Stimulated activated memory B cell treated with anti-CD40 and anti-IgM and Interleukin-4, amounts not matched to agents 10 μg/mL and 1 μg/mL and 100 μg/mL, for 72 hours (primary cell): ENCODE measurements at regions not wholly inside any gene's neighbourhood (a gene's known extent, or its start where the extent isn't known, plus 50 kb on each side); places are given as distances from the start of the nearest gene placed in this dataset.

Experiments
- ATAC-seq: fragments of 150-1000 bp; cut with Tn5 transposase; 2 replicates; pipeline ENCODE4 v1.10.0; 2021
- H3K27ac Mint-ChIP-seq: one replicate; pipeline ENCODE4 v1.8.0; 2022; ENCODE audit warnings: mild to moderate bottlenecking, mixed read lengths
- H3K27me3 Mint-ChIP-seq: one replicate; pipeline ENCODE4 v1.8.0; 2022; ENCODE audit warnings: mixed read lengths
- H3K36me3 Mint-ChIP-seq: one replicate; pipeline ENCODE4 v1.8.0; 2022; ENCODE audit warnings: mixed read lengths
- H3K4me1 Mint-ChIP-seq: one replicate; pipeline ENCODE4 v1.8.0; 2022; ENCODE audit warnings: mixed read lengths
- H3K4me3 Mint-ChIP-seq: one replicate; pipeline ENCODE4 v1.8.0; 2022; ENCODE audit warnings: mild to moderate bottlenecking, moderate library complexity, mixed read lengths
- H3K9me3 Mint-ChIP-seq: one replicate; pipeline ENCODE4 v1.8.0; 2022; ENCODE audit warnings: mixed read lengths

DNA sequence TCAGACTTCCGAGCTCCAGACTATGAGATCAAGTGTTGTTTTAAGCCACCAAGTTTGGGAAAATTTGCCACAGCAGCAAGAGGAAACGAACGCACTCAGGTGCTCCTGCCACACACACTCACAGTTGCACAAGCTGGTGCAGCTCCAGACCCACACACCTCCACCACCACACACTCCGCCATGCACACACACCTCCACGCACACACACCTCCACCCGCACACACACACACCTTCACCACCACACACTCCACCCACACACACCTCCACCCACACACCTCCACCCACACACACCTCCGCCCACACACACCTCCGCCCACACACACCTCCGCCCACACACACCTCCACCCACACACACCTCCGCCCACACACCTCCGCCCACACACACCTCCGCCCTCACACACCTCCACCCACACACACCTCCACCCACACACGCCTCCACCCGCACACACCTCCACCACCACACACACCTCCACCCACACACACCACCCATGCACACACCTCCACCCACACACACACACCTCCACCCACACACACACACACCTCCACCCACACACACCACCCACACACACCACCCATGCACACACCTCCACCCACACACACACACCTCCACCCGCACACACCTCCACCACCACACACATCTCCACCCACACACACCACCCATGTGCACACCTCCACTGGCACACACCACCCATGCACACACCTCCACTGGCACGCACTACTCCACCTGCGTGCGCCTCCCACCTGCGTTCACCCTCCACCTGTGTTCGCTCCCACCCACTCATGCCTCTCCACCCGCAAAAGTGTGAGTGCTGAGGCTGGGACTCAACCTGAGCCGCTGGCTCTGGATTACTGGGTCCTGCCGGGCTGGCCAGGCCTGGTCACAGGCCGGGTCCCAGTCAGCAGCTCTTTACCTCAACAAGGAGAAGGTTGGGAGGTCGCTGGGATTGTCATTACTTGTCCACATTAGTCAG, 175.6 kb downstream of the BMP7 start:
- Mint-ChIP-seq H3K27ac (peak overlapping the region; percentile 64), H3K9me3 (no peaks in the 10 kb centered on the region), H3K4me1 (peaks cover 18% of the 10 kb centered on the region), H3K4me3 (peak overlapping the region; percentile 60), H3K27me3 (peaks cover 25% of the 10 kb centered on the region), H3K36me3 (no peaks in the 10 kb centered on the region)
- ATAC-seq: peak; percentile 34

DNA sequence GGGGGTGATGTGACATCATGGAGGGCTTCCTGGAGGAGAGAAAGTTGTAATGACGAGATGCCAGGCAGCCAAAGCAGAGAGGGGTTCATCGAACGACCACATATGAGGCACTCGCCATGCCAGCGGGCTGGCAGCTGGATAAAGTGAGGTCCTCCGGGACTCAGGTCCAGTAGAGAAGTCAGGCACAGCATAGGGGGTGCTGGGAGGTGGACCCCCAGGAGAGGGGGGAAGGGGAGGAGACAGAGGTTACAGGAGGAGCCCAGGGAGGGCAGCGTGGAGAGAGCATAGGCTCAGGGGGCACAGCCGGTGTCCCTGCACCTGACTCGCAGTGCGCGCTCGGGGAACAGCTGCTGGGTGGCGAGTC, 174.7 kb downstream of the BMP7 start:
- peaks cover 18% of the 10 kb centered on the region for H3K4me1 Mint-ChIP-seq
- no peak for ATAC-seq
- no peak overlapping the region for H3K4me3 Mint-ChIP-seq
- H3K27me3 Mint-ChIP-seq: peaks cover 16% of the 10 kb centered on the region
- H3K27ac Mint-ChIP-seq: no peak overlapping the region
- no peaks in the 10 kb centered on the region for H3K9me3 Mint-ChIP-seq
- H3K36me3 Mint-ChIP-seq: no peaks in the 10 kb centered on the region

GRCh38 chr20:57092112-57092899, 174.1 kb downstream of the BMP7 start:
- Mint-ChIP-seq H3K4me1 (peaks cover 18% of the 10 kb centered on the region), H3K27ac (no peak overlapping the region), H3K9me3 (no peaks in the 10 kb centered on the region), H3K27me3 (peaks cover 11% of the 10 kb centered on the region), H3K4me3 (no peak overlapping the region), H3K36me3 (no peaks in the 10 kb centered on the region)
- ATAC-seq: peak; percentile 57

GRCh38 chr20:57092900-57093530, 173.4 kb downstream of the BMP7 start:
- no peaks in the 10 kb centered on the region for H3K9me3 Mint-ChIP-seq
- no peak overlapping the region for H3K27ac Mint-ChIP-seq
- peaks cover 18% of the 10 kb centered on the region for H3K4me1 Mint-ChIP-seq
- no peak for ATAC-seq
- H3K27me3 Mint-ChIP-seq: peaks cover 3% of the 10 kb centered on the region
- H3K36me3 Mint-ChIP-seq: no peaks in the 10 kb centered on the region
- H3K4me3 Mint-ChIP-seq: no peak overlapping the region

DNA sequence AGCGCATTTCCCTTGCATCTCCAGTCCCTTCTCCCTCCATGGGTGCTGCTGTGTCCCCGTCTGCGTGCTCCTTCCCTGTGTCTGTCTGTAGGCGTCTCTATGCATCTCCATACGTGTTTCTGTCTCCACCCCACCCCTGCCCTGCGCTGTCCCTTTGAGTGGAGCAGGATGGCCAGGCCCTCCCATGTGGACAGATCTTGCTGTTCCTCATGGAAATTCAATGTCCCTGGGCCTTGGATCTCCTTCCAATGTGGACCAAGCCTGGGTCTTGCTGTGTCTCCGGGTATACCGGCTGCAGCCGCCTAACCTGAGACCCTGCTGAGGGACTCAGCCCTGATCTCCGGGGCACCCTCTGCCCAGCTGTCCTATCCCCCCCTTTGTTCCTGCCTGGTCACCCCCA, 172.7 kb downstream of the BMP7 start:
- no peaks in the 10 kb centered on the region for H3K36me3 Mint-ChIP-seq
- ATAC-seq: no peak
- no peaks in the 10 kb centered on the region for H3K27me3 Mint-ChIP-seq
- H3K4me3 Mint-ChIP-seq: no peak overlapping the region
- no peaks in the 10 kb centered on the region for H3K9me3 Mint-ChIP-seq
- H3K4me1 Mint-ChIP-seq: peaks cover 18% of the 10 kb centered on the region
- no peak overlapping the region for H3K27ac Mint-ChIP-seq

DNA sequence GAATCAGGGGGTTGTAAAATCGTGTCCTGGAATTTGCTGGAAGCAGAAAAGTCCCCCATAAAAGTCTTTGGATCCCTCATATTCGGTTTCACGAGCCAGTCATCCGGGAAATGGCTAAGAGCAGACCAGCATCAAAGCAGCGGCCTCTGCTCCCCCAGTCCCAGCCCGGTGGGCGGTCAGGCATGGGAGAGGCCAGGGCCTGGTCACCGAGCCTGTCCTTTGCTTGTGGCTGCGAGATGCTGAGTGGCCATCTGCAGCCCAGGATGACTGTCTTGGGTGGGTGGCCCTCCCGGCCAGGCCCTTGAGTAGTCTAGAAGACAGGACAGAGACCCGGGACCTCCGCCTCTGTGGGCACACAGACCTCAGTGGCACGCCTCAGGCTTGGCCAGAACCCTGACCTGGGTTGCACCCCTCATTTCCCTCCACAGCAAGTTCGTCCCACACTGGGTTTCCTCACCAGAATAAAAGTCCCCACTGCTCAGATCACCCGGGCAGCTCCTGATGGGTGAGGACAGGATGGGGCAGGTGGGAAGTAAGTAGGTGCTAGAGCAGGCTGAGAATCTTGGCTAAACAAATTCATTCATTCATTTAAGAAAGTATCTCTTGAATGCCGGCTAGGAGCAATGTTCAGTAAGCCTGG, 172.1 kb downstream of the BMP7 start:
- peaks cover 18% of the 10 kb centered on the region for H3K4me1 Mint-ChIP-seq
- no peaks in the 10 kb centered on the region for H3K36me3 Mint-ChIP-seq
- H3K27ac Mint-ChIP-seq: no peak overlapping the region
- H3K9me3 Mint-ChIP-seq: no peaks in the 10 kb centered on the region
- no peak overlapping the region for H3K4me3 Mint-ChIP-seq
- no peaks in the 10 kb centered on the region for H3K27me3 Mint-ChIP-seq
- no peak for ATAC-seq

DNA sequence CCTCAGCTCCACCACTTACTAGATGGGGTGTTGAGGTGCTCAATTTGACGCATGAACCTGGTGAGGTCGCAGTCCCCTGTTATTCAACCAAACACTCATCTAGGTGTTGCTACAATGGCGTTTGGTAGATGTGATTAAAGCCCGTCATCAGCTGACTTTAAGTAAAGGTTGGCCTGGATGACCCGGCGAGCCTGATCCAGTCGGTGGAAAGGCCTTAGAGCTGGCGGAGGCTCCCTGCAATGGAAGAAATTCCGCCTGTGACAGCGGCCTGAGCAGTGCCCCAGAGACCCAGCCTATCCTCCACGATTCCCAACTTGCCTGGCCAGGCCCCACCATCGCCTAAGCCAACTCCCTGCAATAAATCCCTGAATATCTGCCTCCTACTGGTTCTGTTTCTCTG, 171.4 kb downstream of the BMP7 start:
- Mint-ChIP-seq H3K4me1 (peaks cover 18% of the 10 kb centered on the region), H3K27ac (no peak overlapping the region), H3K36me3 (no peaks in the 10 kb centered on the region), H3K4me3 (no peak overlapping the region), H3K27me3 (no peaks in the 10 kb centered on the region), H3K9me3 (no peaks in the 10 kb centered on the region)
- ATAC-seq: no peak

GRCh38 chr20:57095426-57095825, 171.0 kb downstream of the BMP7 start:
- Mint-ChIP-seq H3K4me3 (no peak overlapping the region), H3K4me1 (peaks cover 18% of the 10 kb centered on the region), H3K9me3 (no peaks in the 10 kb centered on the region), H3K27ac (no peak overlapping the region), H3K36me3 (no peaks in the 10 kb centered on the region), H3K27me3 (no peaks in the 10 kb centered on the region)
- ATAC-seq: no peak

DNA sequence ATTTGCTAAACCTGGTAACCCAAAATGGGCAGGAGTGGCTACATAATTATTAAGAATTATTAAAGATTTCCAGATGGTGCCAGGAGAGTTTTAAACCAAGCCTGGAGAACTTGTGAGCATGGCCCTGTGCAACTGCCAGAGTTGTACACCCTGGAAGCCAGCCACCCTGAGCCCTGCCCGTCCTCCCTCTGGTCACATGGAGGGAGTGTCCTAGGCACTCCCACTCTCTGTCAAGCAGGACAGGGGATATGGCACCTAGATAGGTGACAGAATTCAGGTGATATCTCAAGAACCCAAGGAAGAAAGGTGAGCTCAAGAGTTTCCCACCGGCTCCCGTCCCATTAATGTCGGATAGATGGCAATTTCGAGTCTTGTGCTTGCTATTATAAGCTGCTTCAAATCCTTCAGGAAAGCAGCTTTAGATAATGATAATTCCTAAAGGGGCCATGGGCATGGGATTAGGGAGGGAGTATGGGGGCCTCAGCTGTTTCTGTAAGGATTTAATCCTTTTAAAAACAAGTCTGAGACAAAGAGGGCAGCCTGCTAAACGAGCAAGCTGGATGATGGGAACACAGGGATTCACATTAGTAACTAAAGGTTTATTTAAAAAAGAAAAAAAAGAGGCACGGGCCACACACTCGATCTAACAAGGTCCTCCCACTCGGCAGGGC, 169.1 kb downstream of the BMP7 start:
- H3K4me1 Mint-ChIP-seq: peaks cover 3% of the 10 kb centered on the region
- no peaks in the 10 kb centered on the region for H3K36me3 Mint-ChIP-seq
- ATAC-seq: no peak
- no peak overlapping the region for H3K27ac Mint-ChIP-seq
- no peaks in the 10 kb centered on the region for H3K27me3 Mint-ChIP-seq
- no peaks in the 10 kb centered on the region for H3K9me3 Mint-ChIP-seq
- H3K4me3 Mint-ChIP-seq: no peak overlapping the region

GRCh38 chr20:57102160-57102559, 164.3 kb downstream of the BMP7 start:
- Mint-ChIP-seq H3K27ac (no peak overlapping the region), H3K36me3 (no peaks in the 10 kb centered on the region), H3K9me3 (peaks cover 4% of the 10 kb centered on the region), H3K4me3 (no peak overlapping the region), H3K4me1 (no peaks in the 10 kb centered on the region), H3K27me3 (peaks cover 16% of the 10 kb centered on the region)
- peak; percentile 13 for ATAC-seq

DNA sequence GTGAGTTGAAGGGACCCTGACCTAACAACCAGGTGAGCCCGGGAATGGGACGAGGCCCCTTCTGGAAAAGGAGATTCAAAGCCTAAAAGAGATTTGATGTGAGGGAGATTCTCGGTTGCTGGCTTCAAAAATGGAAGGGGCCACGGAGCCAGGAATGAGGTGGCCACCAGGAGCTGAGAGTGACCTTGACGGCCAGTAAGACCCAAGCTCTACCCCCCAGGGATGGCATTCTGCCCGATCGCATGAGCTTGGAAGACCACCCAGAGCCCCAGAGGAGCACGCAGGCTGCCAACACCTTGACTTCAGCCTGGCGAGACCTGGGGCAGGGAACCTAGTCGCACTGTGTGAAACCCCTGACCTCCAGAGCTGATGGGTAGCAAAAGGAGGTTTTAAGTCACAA, 163.9 kb downstream of the BMP7 start:
- no peak overlapping the region for H3K27ac Mint-ChIP-seq
- H3K27me3 Mint-ChIP-seq: peaks cover 16% of the 10 kb centered on the region
- no peaks in the 10 kb centered on the region for H3K36me3 Mint-ChIP-seq
- H3K4me3 Mint-ChIP-seq: no peak overlapping the region
- no peaks in the 10 kb centered on the region for H3K4me1 Mint-ChIP-seq
- peaks cover 4% of the 10 kb centered on the region for H3K9me3 Mint-ChIP-seq
- no peak for ATAC-seq

DNA sequence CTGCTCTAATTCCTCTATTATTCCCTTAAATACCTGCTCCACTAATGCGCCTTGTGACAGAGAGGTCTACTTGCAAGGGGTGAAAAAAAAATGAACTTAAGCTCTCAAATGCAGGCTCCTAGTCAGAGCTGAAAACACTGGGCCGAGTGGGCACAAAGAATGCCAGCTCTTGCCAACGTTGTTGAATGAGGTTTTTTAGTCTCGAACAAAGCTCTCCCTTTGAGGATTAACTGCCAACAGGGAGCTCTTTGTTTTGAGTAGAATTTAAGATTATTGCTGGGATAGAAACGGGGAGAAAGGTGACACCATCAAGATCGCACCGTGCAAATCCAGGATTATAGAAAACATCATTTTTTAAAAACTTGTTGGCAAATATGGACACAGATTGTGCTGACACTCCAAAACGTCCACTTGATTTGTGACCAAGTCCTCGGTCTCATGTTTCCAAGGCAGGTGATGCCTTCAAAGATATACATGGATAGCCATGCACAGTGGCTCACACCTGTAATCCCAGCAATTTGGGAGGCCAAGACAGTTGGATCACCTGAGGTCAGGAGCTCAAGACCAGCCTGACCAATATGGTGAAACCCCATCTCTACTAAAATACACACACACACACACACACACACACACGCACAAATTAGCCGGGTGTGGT, 163.2 kb downstream of the BMP7 start:
- no peak for ATAC-seq
- H3K36me3 Mint-ChIP-seq: no peaks in the 10 kb centered on the region
- H3K4me1 Mint-ChIP-seq: no peaks in the 10 kb centered on the region

DNA sequence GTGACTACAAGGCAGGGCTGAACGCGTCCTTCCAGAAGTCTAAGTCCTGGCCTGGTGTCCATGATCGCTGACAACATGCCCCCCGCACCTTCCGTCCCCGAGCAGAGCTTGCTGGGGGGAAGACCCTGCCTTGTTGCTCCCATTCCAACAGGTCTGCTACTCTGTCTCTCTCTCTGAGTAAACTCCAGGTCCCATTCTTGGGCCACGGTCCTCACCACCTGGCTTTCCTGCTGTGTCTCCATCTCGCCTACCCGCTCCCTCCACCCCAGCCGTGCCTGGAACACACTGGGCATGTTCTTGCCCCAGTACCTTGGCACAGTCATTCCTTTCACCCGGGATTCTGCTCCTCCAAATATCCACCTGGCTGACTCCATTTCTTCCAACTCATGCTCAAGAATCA, 162.3 kb downstream of the BMP7 start:
- H3K4me3 Mint-ChIP-seq: no peak overlapping the region
- H3K36me3 Mint-ChIP-seq: no peaks in the 10 kb centered on the region
- ATAC-seq: no peak
- no peak overlapping the region for H3K27ac Mint-ChIP-seq
- H3K27me3 Mint-ChIP-seq: peaks cover 16% of the 10 kb centered on the region
- H3K4me1 Mint-ChIP-seq: no peaks in the 10 kb centered on the region
- peaks cover 4% of the 10 kb centered on the region for H3K9me3 Mint-ChIP-seq

More for the DNA sequence above, 163.2 kb downstream of the BMP7 start:
- peaks cover 4% of the 10 kb centered on the region for H3K9me3 Mint-ChIP-seq
- H3K27me3 Mint-ChIP-seq: peaks cover 16% of the 10 kb centered on the region
- H3K27ac Mint-ChIP-seq: no peak overlapping the region
- H3K4me3 Mint-ChIP-seq: no peak overlapping the region

GRCh38 chr20:57104651-57105204, 161.7 kb downstream of the BMP7 start:
- H3K36me3 Mint-ChIP-seq: no peaks in the 10 kb centered on the region
- no peaks in the 10 kb centered on the region for H3K4me1 Mint-ChIP-seq
- H3K27me3 Mint-ChIP-seq: peaks cover 16% of the 10 kb centered on the region
- ATAC-seq: no peak
- H3K27ac Mint-ChIP-seq: no peak overlapping the region
- peaks cover 4% of the 10 kb centered on the region for H3K9me3 Mint-ChIP-seq
- H3K4me3 Mint-ChIP-seq: no peak overlapping the region
